Fibroblast of villous mesenchyme (primary cell): ENCODE measurements at regions not wholly inside any gene's neighbourhood (a gene's known extent, or its start where the extent isn't known, plus 50 kb on each side); places are given as distances from the start of the nearest gene placed in this dataset.

Source experiments
- DNase-seq: peaks from one replicate; pipeline ENCODE4 v3.0.0-alpha.2; 2010; ENCODE audit warnings: low read depth
- H3K4me3 ChIP-seq: 2 replicates; pipeline ENCODE4 v1.5.1; 2011; ENCODE audit warnings: low read depth, mild to moderate bottlenecking, low read length
- TF ChIP-seq, protein P1 (sequence below): IDR thresholded peaks from 2 replicates; pipeline ENCODE4 v1.5.1; 2012; ENCODE audit warnings: low read depth, mild to moderate bottlenecking, low read length; ENCODE audit not compliant: insufficient read depth

DNA sequence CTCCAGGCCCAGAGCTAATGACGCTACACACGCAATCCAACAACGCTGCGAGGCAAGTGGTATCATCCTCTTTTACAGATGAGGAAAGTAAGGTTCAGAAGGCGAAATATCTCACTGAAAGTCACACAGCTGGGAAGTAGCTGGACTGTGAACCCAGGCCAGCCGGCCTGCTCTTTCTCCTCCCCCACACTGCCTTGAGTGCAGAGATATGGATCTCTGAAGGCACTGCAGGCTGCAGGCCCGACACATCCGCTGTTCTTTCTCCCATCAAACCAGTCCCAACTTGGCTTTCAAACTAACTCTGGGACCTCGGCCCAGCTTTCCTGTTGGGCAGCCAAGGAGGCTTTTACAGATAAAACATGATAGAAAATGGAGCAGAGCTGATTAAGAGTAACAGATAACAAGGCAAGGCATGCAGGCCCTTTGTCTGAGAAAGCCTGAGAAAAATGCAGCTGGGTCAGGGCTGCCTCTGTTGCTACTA is 64.0 kb upstream of the PTPRJ start:
- H3K4me3 ChIP-seq = no peak overlapping the region
- TF ChIP-seq, protein P1, sequence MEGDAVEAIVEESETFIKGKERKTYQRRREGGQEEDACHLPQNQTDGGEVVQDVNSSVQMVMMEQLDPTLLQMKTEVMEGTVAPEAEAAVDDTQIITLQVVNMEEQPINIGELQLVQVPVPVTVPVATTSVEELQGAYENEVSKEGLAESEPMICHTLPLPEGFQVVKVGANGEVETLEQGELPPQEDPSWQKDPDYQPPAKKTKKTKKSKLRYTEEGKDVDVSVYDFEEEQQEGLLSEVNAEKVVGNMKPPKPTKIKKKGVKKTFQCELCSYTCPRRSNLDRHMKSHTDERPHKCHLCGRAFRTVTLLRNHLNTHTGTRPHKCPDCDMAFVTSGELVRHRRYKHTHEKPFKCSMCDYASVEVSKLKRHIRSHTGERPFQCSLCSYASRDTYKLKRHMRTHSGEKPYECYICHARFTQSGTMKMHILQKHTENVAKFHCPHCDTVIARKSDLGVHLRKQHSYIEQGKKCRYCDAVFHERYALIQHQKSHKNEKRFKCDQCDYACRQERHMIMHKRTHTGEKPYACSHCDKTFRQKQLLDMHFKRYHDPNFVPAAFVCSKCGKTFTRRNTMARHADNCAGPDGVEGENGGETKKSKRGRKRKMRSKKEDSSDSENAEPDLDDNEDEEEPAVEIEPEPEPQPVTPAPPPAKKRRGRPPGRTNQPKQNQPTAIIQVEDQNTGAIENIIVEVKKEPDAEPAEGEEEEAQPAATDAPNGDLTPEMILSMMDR = no peak

DNA sequence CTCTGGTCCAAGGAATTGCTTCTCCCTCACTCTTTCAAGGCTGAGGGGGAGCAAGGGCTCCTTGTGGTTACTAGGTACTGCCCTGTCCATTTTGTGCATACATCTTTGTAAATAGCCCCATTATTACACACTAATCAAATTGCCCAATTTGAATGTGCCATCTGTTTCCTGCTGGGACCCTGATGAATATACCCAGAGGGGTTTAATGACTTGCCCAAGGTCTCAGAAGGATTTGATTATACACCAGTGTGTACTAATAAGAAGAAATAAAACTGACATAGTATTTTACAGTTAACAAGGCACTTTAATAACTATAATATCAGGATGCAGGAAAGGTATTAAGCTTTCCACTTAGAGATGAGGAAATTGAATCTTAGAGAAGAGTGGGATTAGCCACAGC is 64.6 kb upstream of the PTPRJ start:
- no peak overlapping the region for H3K4me3 ChIP-seq
- DNase-seq = no peak
- TF ChIP-seq, protein P1 = no peak

More for the DNA sequence above, 64.0 kb upstream of the PTPRJ start:
- peak; percentile 83 for DNase-seq

DNA sequence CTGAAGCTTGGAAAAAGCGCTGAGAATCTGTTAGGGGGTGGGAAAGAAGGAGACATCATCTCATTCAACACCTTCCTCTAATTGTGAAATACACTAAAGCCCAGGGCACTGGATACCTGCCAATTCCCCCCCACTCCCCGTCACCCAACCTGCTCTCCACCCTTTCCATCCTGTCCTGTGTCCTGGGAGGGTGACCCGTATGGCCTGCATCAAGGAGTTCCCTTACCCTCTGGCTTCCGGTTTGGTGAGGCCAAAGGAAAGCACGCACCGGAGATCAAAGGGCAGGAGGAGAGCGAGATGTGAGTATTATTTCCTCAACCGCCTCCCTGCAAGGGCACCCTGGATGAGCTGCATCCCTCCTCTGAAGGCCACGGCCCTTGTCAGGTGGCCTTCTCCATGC is 65.0 kb upstream of the PTPRJ start:
- no peak for DNase-seq
- TF ChIP-seq, protein P1 = no peak
- no peak overlapping the region for H3K4me3 ChIP-seq

DNA sequence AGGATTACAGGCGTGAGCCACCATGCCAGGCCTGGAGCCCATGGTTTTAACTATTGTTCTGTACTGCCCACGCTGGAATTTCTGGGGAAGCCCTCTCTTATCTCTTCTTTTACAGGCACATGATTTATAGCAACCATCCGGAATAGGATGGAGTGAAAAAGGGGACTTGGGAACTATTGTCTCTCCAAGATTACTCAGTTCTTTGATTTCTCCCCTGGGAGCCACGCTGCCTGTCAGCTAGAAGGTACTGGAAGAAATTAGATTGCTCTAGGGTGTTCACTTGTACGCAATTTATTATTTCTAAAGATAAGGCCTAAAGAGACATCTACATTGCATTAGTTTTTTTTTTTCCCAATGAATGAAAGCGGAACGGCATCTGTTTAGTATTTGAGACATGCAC is 65.6 kb upstream of the PTPRJ start:
- no peak overlapping the region for H3K4me3 ChIP-seq
- TF ChIP-seq, protein P1 = no peak
- no peak for DNase-seq

DNA sequence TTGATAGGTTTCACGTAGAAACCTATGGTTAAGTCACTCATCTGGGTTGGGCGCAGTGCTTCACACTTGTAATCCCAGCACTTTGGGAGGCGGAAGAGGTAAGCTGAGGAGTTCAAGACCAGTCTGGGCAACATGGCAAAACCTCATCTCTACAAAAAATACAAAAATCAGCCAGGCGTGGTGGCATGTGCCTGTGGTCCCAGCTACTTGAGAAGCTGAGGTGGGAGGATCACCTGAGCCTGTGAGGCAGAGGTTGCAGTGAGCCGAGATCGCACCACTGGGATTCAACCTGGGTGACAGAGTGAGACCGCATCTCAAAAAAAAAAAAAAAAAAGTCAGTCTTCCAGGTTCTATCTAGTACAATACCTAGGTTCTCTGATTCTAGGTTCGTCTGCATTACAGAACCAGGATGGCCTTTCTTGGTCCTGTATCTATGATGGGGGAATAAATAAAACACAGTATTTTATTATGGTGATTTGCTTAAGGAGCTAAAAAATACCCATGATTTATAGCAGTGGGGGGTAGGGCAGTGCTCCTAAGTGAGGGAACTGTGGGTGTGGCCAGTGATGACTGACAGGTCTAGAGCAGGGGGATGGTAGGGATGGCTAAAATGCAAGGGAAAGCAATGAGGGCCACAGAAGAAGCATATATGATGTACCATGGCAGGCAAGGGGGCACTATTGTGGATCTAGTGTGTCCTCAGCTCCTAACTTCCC is 65.5 kb upstream of the NUP160 start:
- TF ChIP-seq, protein P1 = no peak
- no peak overlapping the region for H3K4me3 ChIP-seq
- no peak for DNase-seq

DNA sequence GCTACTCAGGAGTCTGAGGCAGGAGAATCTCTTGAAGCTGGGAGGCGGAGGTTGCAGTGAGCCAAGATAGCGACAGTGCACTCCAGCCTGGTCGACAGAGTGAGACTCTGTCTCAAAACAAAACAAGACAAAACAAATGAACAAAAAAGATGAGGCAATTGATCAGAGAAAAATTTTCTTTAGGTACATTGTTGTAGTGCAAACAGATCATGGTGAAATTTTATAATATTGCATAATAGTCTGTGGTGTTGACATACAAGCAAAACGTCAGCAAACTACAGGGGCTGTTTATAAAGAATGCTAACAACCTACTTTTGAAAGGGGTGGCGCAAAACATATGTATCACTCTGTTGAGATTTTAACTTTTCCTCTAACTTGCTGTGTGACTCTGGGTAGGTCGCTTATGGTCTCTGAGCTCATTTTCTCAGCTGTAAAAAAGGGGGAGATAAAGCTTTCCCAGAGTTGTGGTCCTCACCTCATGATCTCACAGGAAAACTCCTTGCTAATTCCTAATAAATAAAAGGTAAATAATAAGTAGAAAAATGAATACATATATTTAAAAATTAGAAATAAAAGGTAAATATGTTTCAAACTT is 64.8 kb upstream of the NUP160 start:
- TF ChIP-seq, protein P1 = no peak
- DNase-seq = peak; percentile 87
- H3K4me3 ChIP-seq = no peak overlapping the region

DNA sequence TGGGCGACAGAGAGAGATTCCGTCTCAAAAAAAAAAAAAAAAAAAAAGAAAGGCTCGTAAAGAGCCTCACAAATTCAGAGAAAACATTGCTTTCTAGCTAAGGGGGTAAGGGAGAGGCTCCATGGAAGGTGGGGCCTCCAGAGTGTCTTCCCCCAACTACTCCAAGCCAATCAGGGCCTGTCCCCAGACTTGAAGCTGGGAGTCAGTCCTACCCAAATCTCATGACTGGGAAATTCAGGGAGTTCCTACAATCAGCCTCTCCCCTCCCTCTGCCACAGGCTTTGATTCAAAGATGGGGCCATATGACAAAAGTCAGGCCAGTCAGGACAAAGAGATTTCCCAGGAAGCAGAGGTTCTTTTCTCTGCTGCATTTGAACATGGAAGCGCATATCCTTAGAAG is 63.0 kb upstream of the NUP160 start:
- H3K4me3 ChIP-seq = no peak overlapping the region
- TF ChIP-seq, protein P1 = no peak
- no peak for DNase-seq
